OCI-LY7 (cell line): ENCODE measurements at regions not wholly inside any gene's neighbourhood (a gene's known extent, or its start where the extent isn't known, plus 50 kb on each side); places are given as distances from the start of the nearest gene placed in this dataset.

Experiments used
- BruUV-seq: library from RNA; stranded (reverse); fragments of 400-500 nt; replicated peaks from 2 replicates; lab custom pipeline; 2021; lab: Mats Ljungman, UMichigan
- CTCF ChIA-PET: fragments of 300-600 bp; sonication (Branson Sonifier 250); formaldehyde crosslinking; loops from one replicate; lab custom pipeline; 2022; ENCODE audit warnings: antibody characterized with exemption; ENCODE audit not compliant: unreplicated experiment; lab: Charles Lee
- POLR2A ChIA-PET: fragments of 300-600 bp; sonication (Branson Sonifier 250); formaldehyde crosslinking; loops from one replicate; lab custom pipeline; 2022; ENCODE audit warnings: antibody characterized with exemption; lab: Charles Lee
- DNase-seq: peaks from one replicate; pipeline ENCODE4 v3.0.0-alpha.2; 2015; ENCODE audit warnings: low spot score
- H2AFZ ChIP-seq: fragments of 200-600 bp; sonication (generic), shearing (Covaris generic); 2 replicates; pipeline ENCODE4 v1.6.1; 2014; ENCODE audit warnings: mild to moderate bottlenecking, antibody characterized with exemption, low read length, moderate library complexity
- H3K27ac ChIP-seq: fragments of 200-600 bp; sonication (generic); 2 replicates; pipeline ENCODE4 v1.5.1; 2014; ENCODE audit warnings: mixed run types, low read depth, mild to moderate bottlenecking, moderate library complexity, low read length, inconsistent platforms; ENCODE audit not compliant: poor library complexity, severe bottlenecking
- H3K36me3 ChIP-seq: fragments of 200-600 bp; sonication (generic); 2 replicates; pipeline ENCODE4 v1.6.1; 2014; ENCODE audit warnings: mild to moderate bottlenecking, antibody characterized with exemption, low read length, moderate library complexity, mixed read lengths; ENCODE audit not compliant: insufficient read depth
- H3K4me1 ChIP-seq: fragments of 200-600 bp; sonication (generic); 2 replicates; pipeline ENCODE4 v1.5.1; 2014; ENCODE audit warnings: mild to moderate bottlenecking, low read length; ENCODE audit not compliant: insufficient read depth, poor library complexity, severe bottlenecking
- H3K4me2 ChIP-seq: fragments of 200-600 bp; sonication (generic); 2 replicates; pipeline ENCODE4 v1.6.1; 2014; ENCODE audit warnings: mild to moderate bottlenecking, low read length
- H3K4me3 ChIP-seq: fragments of 200-600 bp; sonication (generic); 2 replicates; pipeline ENCODE4 v1.5.1; 2014; ENCODE audit warnings: mild to moderate bottlenecking, low read depth, low read length; ENCODE audit not compliant: poor library complexity, severe bottlenecking
- H3K79me2 ChIP-seq: fragments of 200-600 bp; sonication (generic); 2 replicates; pipeline ENCODE4 v1.6.1; 2016; ENCODE audit warnings: low read depth, mild to moderate bottlenecking, low read length, moderate library complexity, mixed read lengths; ENCODE audit not compliant: insufficient read depth
- H3K9me2 ChIP-seq: fragments of 200-600 bp; sonication (generic); 2 replicates; pipeline ENCODE4 v1.6.1; 2016; ENCODE audit warnings: mild to moderate bottlenecking, low read length, mixed read lengths; ENCODE audit not compliant: insufficient read depth
- H3K9me3 ChIP-seq: fragments of 200-600 bp; sonication (generic); 2 replicates; pipeline ENCODE4 v1.6.1; 2014; ENCODE audit warnings: mild to moderate bottlenecking, mixed run types, low read length, mixed read lengths
- H4K20me1 ChIP-seq: fragments of 200-600 bp; sonication (generic); 2 replicates; pipeline ENCODE4 v1.6.1; 2014; ENCODE audit warnings: mild to moderate bottlenecking, antibody characterized with exemption, low read length, moderate library complexity, mixed read lengths; ENCODE audit not compliant: insufficient read depth
- CTCF ChIP-seq: fragments of 200-600 bp; sonication (generic); conservative IDR thresholded peaks from 2 replicates; pipeline ENCODE4 v1.5.1; 2014; ENCODE audit warnings: mild to moderate bottlenecking, antibody characterized with exemption, low read length, moderate library complexity, mixed read lengths
- EZH2phosphoT487 ChIP-seq: fragments of 200-600 bp; sonication (generic); IDR thresholded peaks from 2 replicates; pipeline ENCODE4 v1.6.1; 2018; ENCODE audit warnings: low read depth, borderline replicate concordance, mild to moderate bottlenecking, mixed run types, antibody characterized with exemption, low read length, moderate library complexity, mixed read lengths
- intact Hi-C: fragments of 100-400 bp; cut with micrococcal nuclease; formaldehyde crosslinking; loops from one replicate; pipeline ENCODE4 v1.10.0; 2022; ENCODE audit not compliant: unreplicated experiment

GRCh38 chrX:30961387-30962174 is 72.5 kb upstream of the TAB3 start:
- no peak for DNase-seq
- CTCF ChIA-PET: no interaction called here
- H3K4me1 ChIP-seq: no peaks in the 10 kb centered on the region
- intact Hi-C loops: no loop called here
- no peaks in the 10 kb centered on the region for H3K9me2 ChIP-seq
- no peaks in the 10 kb centered on the region for H3K36me3 ChIP-seq
- no peak overlapping the region for H2AFZ ChIP-seq
- POLR2A ChIA-PET: interaction anchor here (0.6 kb wide), 1 partner anchor 86 kb away, joined by 3 read pairs; no protein-coding TSS in a partner anchor
- H3K27ac ChIP-seq: no peak overlapping the region
- no peaks in the 10 kb centered on the region for H3K9me3 ChIP-seq
- H3K4me3 ChIP-seq: no peak overlapping the region
- no peaks in the 10 kb centered on the region for H3K79me2 ChIP-seq
- no peak overlapping the region for H3K4me2 ChIP-seq
- BruUV-seq: no TSS peak
- no peaks in the 10 kb centered on the region for H4K20me1 ChIP-seq
- TF ChIP-seq CTCF: no peak
- TF ChIP-seq EZH2phosphoT487: no peak

- intact Hi-C loops: no loop called here
- Histone ChIP-seq H3K9me2 (no peaks in the 10 kb centered on the region), H3K4me2 (no peak overlapping the region), H4K20me1 (no peaks in the 10 kb centered on the region), H3K79me2 (no peaks in the 10 kb centered on the region), H3K4me3 (no peak overlapping the region), H3K27ac (no peak overlapping the region), H3K9me3 (no peaks in the 10 kb centered on the region), H3K4me1 (no peaks in the 10 kb centered on the region), H3K36me3 (no peaks in the 10 kb centered on the region), H2AFZ (no peak overlapping the region)
- BruUV-seq: no TSS peak
- no peak for DNase-seq
- ChIA-PET POLR2A (no interaction called here), CTCF (no interaction called here)
- TF ChIP-seq CTCF (no peak), EZH2phosphoT487 (no peak)
Observed at GRCh38 chrX:30957753-30958152, 68.7 kb upstream of the TAB3 start.

- Histone ChIP-seq H3K27ac (no peak overlapping the region), H3K36me3 (no peaks in the 10 kb centered on the region), H4K20me1 (no peaks in the 10 kb centered on the region), H3K4me2 (no peak overlapping the region), H3K9me2 (no peaks in the 10 kb centered on the region), H2AFZ (no peak overlapping the region), H3K4me3 (no peak overlapping the region), H3K9me3 (no peaks in the 10 kb centered on the region), H3K79me2 (no peaks in the 10 kb centered on the region), H3K4me1 (no peaks in the 10 kb centered on the region)
- ChIA-PET POLR2A (interaction anchor here (0.9 kb wide), 1 partner anchor 66 kb away, joined by 3 read pairs; no protein-coding TSS in a partner anchor), CTCF (no interaction called here)
- BruUV-seq: no TSS peak
- no peak for DNase-seq
- TF ChIP-seq CTCF (no peak), EZH2phosphoT487 (no peak)
- intact Hi-C loops: no loop called here
Observed at GRCh38 chrX:30955687-30956086, 66.6 kb upstream of the TAB3 start.
